A673 (cell line): ENCODE measurements at regions not wholly inside any gene's neighbourhood (a gene's known extent, or its start where the extent isn't known, plus 50 kb on each side); places are given as distances from the start of the nearest gene placed in this dataset.

Experiments used
- EZH2 ChIP-seq: fragments of 200-600 bp; sonication (generic); IDR thresholded peaks from 2 replicates; pipeline ENCODE4 v1.6.1; 2017; ENCODE audit warnings: borderline replicate concordance, low read depth, mild to moderate bottlenecking, mixed read lengths, antibody characterized with exemption, low read length; ENCODE audit not compliant: poor library complexity, severe bottlenecking
- TF ChIP-seq, protein P1 (sequence below): fragments of 300-800, 200-600 bp; sonication (generic); conservative IDR thresholded peaks from 2 replicates; pipeline ENCODE4 v1.5.1; 2017; ENCODE audit warnings: low read depth, mild to moderate bottlenecking, antibody characterized with exemption, low read length, moderate library complexity, mixed read lengths

DNA sequence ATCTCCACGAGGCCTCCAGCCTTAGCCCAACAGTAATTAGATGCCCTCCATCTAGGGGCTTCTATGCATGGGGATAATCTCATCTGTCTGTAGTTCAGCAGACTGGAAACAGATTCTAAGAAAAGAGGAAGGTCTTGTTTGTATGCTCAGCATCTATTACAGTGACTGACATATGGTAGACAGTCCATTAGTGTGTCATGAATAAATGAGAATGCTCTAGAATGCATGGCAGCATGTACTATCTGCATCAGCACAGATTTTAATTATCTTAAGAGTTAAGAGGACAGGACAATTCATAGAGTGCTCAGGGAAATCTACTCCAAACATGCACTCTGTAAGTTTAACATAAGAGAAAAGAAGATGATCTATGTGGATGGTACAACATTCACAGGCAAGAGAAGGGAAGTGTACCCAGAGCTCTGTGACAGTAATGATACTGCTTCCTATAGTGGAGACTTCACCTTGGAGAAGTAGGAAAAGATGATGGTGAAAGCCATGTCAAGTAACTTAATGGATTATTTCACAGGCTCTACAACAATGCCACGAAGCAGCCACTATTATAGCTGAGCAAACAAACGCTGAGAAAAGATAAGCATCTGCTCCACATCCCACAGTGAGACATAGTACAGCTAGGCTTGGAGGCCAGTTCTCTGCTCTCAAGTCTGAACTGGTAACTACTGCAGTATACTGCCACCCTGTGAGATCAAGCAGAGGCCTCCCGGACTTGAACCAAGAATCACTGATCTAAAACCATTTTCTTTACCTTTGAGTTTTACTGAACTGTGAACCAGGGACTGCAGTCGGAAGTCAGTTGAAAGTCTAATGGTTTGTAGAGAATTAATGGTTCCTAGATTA, 309.2 kb upstream of the SPTLC3 start:
- TF ChIP-seq, protein P1, sequence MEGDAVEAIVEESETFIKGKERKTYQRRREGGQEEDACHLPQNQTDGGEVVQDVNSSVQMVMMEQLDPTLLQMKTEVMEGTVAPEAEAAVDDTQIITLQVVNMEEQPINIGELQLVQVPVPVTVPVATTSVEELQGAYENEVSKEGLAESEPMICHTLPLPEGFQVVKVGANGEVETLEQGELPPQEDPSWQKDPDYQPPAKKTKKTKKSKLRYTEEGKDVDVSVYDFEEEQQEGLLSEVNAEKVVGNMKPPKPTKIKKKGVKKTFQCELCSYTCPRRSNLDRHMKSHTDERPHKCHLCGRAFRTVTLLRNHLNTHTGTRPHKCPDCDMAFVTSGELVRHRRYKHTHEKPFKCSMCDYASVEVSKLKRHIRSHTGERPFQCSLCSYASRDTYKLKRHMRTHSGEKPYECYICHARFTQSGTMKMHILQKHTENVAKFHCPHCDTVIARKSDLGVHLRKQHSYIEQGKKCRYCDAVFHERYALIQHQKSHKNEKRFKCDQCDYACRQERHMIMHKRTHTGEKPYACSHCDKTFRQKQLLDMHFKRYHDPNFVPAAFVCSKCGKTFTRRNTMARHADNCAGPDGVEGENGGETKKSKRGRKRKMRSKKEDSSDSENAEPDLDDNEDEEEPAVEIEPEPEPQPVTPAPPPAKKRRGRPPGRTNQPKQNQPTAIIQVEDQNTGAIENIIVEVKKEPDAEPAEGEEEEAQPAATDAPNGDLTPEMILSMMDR, result no peak
- TF ChIP-seq EZH2, result no peak
